Osteoblast (primary cell): ENCODE measurements at regions not wholly inside any gene's neighbourhood (a gene's known extent, or its start where the extent isn't known, plus 50 kb on each side); places are given as distances from the start of the nearest gene placed in this dataset.
"Not testable (repeated sequence)": the region's sequence is repeated elsewhere in the genome, so short reads cannot be mapped to it uniquely, and the experiment has no call there.

Experiments
- DNase-seq: peaks from one replicate; pipeline ENCODE4 v3.0.0; 2011; ENCODE audit warnings: low spot score, mixed read lengths; ENCODE audit not compliant: insufficient read length; ENCODE audit errors: missing footprints
- H2AFZ ChIP-seq: 2 replicates; pipeline ENCODE4 v1.6.0; 2011; ENCODE audit warnings: mild to moderate bottlenecking, low read length
- H3K27ac ChIP-seq: 2 replicates; pipeline ENCODE4 v1.5.1; 2011; ENCODE audit warnings: mild to moderate bottlenecking, low read depth, low read length, moderate library complexity
- H3K27me3 ChIP-seq: 2 replicates; pipeline ENCODE4 v1.6.0; 2012; ENCODE audit warnings: mild to moderate bottlenecking, control low read depth, inconsistent platforms, low read length, moderate library complexity; ENCODE audit not compliant: insufficient read depth
- H3K36me3 ChIP-seq: 2 replicates; pipeline ENCODE4 v1.5.1; 2011; ENCODE audit warnings: mild to moderate bottlenecking, low read length, control low read depth, moderate library complexity; ENCODE audit not compliant: insufficient read depth
- H3K4me1 ChIP-seq: 2 replicates; pipeline ENCODE4 v1.5.1; 2011; ENCODE audit warnings: mild to moderate bottlenecking, low read length, control low read depth, moderate library complexity; ENCODE audit not compliant: insufficient read depth
- H3K4me2 ChIP-seq: 2 replicates; pipeline ENCODE4 v1.6.0; 2011; ENCODE audit warnings: mild to moderate bottlenecking, low read length; ENCODE audit not compliant: insufficient read depth
- H3K4me3 ChIP-seq: fragments of 200-600 bp; sonication (generic); 3 replicates; pipeline ENCODE4 v1.5.1; 2012; ENCODE audit warnings: mild to moderate bottlenecking, low read length, inconsistent platforms; ENCODE audit not compliant: insufficient read depth
- H3K79me2 ChIP-seq: 2 replicates; pipeline ENCODE4 v1.6.0; 2012; ENCODE audit warnings: mild to moderate bottlenecking, low read length, control low read depth, inconsistent platforms; ENCODE audit not compliant: insufficient read depth
- H3K9me3 ChIP-seq: 2 replicates; pipeline ENCODE4 v1.5.1; 2011; ENCODE audit warnings: low read depth, low read length, control low read depth
- H4K20me1 ChIP-seq: 2 replicates; pipeline ENCODE4 v1.6.0; 2012; ENCODE audit warnings: mild to moderate bottlenecking, low read length, control low read depth; ENCODE audit not compliant: insufficient read depth
- TF ChIP-seq, protein P1 (sequence below): IDR thresholded peaks from 2 replicates; pipeline ENCODE4 v1.5.1; 2011; ENCODE audit warnings: mild to moderate bottlenecking, low read depth, low read length, moderate library complexity; ENCODE audit errors: extremely low read depth

DNA sequence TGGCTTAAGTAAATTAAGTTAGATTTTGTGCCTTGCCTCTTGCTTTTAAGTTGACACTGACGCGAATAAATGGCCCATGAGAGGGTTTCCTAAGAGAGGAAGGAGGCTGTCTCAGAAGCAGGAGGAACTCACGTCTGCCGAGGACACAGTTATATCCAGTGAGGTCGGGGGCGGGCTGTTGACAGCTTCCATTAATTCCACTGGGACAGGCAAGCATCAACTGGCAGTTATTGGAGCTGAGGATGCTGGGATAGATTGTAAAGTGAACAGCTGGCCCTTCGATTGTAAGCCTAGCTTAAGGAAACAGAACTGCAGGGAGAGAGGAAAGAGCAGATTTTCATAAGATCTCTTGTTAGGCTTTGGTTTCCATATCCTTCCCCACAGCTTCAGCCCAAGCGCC is 399.2 kb downstream of the IPO8 start:
- H3K79me2 ChIP-seq = no peaks in the 10 kb centered on the region
- no peaks in the 10 kb centered on the region for H3K27me3 ChIP-seq
- H3K27ac ChIP-seq = no peak overlapping the region
- DNase-seq = no peak
- H3K9me3 ChIP-seq = no peaks in the 10 kb centered on the region
- H3K4me2 ChIP-seq = no peak overlapping the region
- H4K20me1 ChIP-seq = no peaks in the 10 kb centered on the region
- H2AFZ ChIP-seq = no peak overlapping the region
- TF ChIP-seq, protein P1, sequence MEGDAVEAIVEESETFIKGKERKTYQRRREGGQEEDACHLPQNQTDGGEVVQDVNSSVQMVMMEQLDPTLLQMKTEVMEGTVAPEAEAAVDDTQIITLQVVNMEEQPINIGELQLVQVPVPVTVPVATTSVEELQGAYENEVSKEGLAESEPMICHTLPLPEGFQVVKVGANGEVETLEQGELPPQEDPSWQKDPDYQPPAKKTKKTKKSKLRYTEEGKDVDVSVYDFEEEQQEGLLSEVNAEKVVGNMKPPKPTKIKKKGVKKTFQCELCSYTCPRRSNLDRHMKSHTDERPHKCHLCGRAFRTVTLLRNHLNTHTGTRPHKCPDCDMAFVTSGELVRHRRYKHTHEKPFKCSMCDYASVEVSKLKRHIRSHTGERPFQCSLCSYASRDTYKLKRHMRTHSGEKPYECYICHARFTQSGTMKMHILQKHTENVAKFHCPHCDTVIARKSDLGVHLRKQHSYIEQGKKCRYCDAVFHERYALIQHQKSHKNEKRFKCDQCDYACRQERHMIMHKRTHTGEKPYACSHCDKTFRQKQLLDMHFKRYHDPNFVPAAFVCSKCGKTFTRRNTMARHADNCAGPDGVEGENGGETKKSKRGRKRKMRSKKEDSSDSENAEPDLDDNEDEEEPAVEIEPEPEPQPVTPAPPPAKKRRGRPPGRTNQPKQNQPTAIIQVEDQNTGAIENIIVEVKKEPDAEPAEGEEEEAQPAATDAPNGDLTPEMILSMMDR = no peak
- no peak overlapping the region for H3K4me3 ChIP-seq
- no peaks in the 10 kb centered on the region for H3K4me1 ChIP-seq
- no peaks in the 10 kb centered on the region for H3K36me3 ChIP-seq

GRCh38 chr12:30286345-30286926 is 409.2 kb downstream of the IPO8 start:
- no peaks in the 10 kb centered on the region for H3K79me2 ChIP-seq
- peaks cover 5% of the 10 kb centered on the region for H3K27me3 ChIP-seq
- no peaks in the 10 kb centered on the region for H3K9me3 ChIP-seq
- TF ChIP-seq, protein P1 = peak; percentile 64
- no peak overlapping the region for H3K4me2 ChIP-seq
- peak; percentile 74 for DNase-seq
- no peaks in the 10 kb centered on the region for H4K20me1 ChIP-seq
- H2AFZ ChIP-seq = no peak overlapping the region
- no peak overlapping the region for H3K27ac ChIP-seq
- H3K4me1 ChIP-seq = no peaks in the 10 kb centered on the region
- no peak overlapping the region for H3K4me3 ChIP-seq
- H3K36me3 ChIP-seq = no peaks in the 10 kb centered on the region

- Histone ChIP-seq H3K27me3 (no peaks in the 10 kb centered on the region), H3K4me1 (no peaks in the 10 kb centered on the region), H3K27ac (no peak overlapping the region), H3K36me3 (no peaks in the 10 kb centered on the region), H3K9me3 (no peaks in the 10 kb centered on the region), H4K20me1 (no peaks in the 10 kb centered on the region), H3K4me3 (no peak overlapping the region), H2AFZ (no peak overlapping the region), H3K79me2 (no peaks in the 10 kb centered on the region), H3K4me2 (no peak overlapping the region)
- DNase-seq = no peak
- TF ChIP-seq, protein P1 = no peak
These were observed 417.3 kb downstream of the IPO8 start for GRCh38 chr12:30278401-30278800.

- H3K4me2 ChIP-seq, H4K20me1 ChIP-seq, H3K27ac ChIP-seq, H3K9me3 ChIP-seq, H3K4me3 ChIP-seq, H3K79me2 ChIP-seq, H2AFZ ChIP-seq, DNase-seq, H3K27me3 ChIP-seq, H3K4me1 ChIP-seq, H3K36me3 ChIP-seq: not testable (repeated sequence)
These were observed 423.2 kb downstream of the IPO8 start for GRCh38 chr12:30272515-30272914.
